Cerebellar cortex (tissue), 1 donor: ENCODE measurements at regions not wholly inside any gene's neighbourhood (a gene's known extent, or its start where the extent isn't known, plus 50 kb on each side); places are given as distances from the start of the nearest gene placed in this dataset.

Source experiments
- DNase-seq: peaks from one replicate; pipeline ENCODE4 v3.0.0-alpha.2; 2015; ENCODE audit warnings: low spot score

- no peak for DNase-seq
Observed at GRCh38 chr1:55928576-55928975, 650.8 kb downstream of the PLPP3 start.

- DNase-seq, result no peak
Observed at GRCh38 chr1:55927702-55928290, 651.6 kb downstream of the PLPP3 start.

DNA sequence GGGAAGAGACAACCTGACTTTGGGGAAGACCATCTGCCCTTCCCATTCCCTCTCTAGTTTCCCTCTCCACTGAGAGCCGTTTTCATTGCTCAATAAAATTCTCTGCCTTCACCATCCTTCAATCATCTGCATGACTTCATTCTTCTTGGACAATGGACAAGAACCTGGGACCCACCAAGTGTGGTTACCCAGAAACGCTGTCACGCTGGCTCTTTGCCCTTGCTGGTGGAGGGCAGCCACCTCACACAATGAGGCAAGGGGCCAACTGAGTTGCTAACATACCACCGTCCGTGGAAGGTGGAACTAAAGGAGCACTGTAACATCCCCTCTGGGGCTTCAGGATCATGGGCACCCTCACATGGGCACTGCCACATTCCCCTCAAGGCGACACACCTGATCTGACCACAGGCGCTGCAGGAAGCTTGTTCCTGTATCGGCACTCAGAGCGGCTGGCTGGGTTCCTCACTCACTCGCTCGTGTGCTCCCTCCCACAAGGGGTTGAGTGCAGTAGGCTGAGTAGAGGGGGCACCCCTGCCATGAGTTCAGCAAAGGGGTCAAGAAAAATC lies 652.4 kb downstream of the PLPP3 start:
- no peak for DNase-seq

- DNase-seq, result no peak
Observed at GRCh38 chr1:55916907-55917306, 662.5 kb downstream of the PLPP3 start.

DNA sequence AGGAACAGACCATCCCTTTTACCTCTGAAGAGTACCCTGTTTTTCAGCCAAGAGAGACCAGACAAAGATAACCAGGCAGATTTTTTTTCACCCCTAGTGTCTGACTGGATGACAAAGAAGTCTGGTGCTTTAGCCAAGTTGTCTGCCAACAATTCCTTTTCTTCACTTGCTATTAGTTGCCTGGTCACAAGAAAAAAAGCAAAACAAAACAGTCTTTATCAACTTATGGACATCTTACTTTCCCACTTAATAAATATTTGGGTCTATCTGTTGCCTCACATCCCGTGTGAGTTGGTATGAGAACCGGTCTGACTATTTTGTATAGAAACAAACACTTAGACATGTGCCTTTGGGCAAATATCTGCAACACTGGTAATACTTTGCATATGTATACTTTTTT lies 662.9 kb downstream of the PLPP3 start:
- DNase-seq, result no peak

DNA sequence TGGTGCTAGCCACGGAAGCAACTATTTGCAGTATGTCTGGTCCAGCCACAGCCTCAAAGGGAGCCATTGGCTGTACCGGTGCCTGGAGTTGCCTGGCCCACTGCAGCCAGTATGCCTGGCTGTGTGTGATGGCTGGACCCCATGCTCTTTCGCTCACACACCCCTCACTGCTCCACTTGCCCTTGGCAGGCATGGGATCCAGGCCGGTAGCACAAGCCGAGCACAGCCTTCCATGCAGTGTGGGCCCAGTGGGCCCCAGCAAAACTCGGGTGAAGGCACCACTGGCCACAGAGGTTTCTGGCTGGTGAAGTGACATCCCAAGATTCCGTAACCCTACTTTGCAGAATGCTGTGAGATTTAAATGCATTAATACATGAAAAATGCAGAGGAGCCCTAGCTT lies 665.8 kb downstream of the PLPP3 start:
- no peak for DNase-seq

DNA sequence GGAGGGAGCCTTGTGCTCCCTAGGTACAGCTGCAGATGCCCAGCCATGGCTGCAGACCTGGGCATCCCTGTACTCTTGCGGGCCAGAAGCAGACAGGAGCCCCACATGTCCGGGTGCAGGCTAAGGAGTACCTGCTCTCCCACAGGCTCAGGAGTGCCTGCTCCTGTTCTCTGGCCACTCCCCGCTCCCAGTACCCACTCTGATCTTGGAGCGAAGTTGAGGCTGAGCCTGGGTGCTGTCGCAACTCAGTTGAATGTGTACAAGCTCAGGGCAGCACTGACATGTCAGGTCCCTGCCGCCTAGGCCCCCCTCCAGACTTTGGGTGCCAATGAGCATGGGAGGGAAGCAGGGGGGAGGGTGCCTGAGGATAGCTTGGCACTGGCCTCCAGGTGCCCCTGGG lies 666.9 kb downstream of the PLPP3 start:
- no peak for DNase-seq

- DNase-seq, result no peak
Observed at GRCh38 chr1:55904541-55904940, 674.8 kb downstream of the PLPP3 start.

DNA sequence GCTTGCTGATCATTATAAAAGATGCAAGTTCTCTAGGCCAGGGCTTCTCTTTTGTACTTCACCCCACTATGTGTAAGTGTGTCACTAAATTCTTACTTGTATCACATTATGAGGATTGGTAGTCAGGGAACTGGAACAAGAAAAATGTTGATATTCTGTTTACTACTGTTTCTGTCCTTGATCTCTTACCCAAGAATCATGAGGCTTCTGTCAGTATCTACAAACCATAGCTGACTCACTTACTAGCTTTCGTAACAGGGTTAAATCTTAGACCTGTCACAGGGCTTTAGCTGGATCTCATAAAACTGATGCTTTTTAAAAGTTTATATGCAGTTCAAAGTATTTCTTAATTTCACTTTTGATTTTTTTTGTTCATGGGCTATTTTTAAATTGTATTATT lies 681.2 kb downstream of the PLPP3 start:
- DNase-seq, result no peak

DNA sequence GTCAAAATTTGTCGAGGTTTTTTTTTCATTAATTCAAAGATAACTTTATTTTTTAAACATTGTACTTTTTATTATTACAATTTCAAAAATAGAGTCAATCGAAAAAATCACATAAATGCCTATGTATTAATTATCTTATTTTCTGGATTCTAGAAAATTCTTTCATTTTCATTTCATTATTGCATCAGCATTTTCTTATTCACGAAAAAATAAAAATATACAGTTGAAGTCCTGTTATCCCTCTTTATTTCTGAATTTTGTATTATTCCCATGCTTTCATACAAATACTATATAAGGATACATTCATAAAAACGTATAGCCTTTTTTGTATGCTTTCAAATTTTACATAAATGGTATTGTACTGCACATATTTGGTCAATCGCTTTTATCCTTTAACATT lies 681.0 kb upstream of the USP24 start:
- no peak for DNase-seq

- DNase-seq, result no peak
Observed at GRCh38 chr1:55894521-55894920, 679.4 kb upstream of the USP24 start.

DNA sequence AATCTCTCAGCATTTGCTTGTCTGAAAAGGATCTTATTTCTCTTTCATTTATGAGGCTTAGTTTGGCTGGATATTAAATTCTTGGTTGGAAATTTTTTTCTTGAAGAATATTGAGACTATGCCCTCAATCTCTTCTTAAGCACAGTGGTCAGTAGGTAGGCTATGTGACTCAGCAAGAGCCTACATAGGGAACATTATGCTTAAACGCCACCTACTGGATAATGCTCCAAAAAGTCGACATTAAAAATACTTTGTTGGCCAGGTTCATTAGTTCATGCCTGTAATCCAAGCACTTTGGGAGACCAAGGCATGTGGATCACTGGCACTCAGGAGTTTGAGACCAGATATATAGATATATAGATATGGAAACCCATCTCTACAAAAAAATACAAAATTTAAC lies 678.0 kb upstream of the USP24 start:
- DNase-seq, result no peak

DNA sequence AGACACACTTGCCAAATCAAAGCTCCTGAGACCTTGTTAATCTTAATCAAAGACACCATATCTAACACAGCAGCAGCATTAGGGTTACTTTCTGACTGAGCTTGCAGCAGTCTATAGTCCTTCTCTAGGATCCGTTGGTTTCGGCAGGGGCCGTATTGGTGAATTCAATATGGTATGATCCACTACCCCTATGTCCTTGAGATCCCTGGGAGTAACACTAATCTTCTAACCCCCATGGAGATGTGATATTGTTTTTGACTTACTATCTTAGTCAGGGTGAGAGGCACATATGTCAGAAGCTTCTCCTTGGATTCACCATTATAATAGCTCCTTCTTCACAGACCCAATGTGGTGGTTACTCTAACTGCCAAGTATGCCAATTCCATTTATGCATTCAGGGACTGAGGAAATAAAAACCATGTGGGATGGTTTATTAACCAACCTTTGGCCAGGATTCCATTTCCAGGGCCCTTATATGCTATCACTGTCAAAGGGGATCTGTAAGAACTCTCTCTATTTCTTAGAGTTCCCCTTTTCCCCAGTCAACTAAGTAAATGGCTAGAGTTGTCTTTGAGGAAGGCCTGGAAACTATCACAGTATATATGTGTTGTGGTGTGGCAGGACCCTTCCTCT lies 673.6 kb upstream of the USP24 start:
- DNase-seq, result no peak

GRCh38 chr1:55886856-55887712 lies 671.9 kb upstream of the USP24 start:
- DNase-seq, result no peak

- no peak for DNase-seq
Observed at GRCh38 chr1:55885619-55886018, 670.5 kb upstream of the USP24 start.

DNA sequence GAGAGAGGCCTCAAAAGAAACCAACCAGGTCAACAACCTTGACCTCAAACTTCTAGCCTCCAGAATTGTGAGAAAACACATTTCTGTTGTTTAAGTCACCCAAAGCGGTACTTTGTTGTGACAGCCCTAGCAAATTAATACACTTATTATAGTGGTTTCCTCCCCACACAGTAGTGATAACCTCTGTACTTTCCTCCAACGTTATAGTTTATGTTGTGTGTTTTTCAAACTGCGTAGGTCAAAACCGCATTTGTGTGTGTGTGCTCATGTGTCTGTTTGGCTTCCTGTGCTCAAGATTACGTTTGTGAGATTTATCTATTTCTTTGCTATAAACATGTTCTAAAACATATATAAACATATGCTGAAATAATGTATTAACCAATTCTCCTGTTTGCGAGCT lies 667.8 kb upstream of the USP24 start:
- DNase-seq, result no peak

GRCh38 chr1:55879346-55879745 lies 664.2 kb upstream of the USP24 start:
- no peak for DNase-seq

DNA sequence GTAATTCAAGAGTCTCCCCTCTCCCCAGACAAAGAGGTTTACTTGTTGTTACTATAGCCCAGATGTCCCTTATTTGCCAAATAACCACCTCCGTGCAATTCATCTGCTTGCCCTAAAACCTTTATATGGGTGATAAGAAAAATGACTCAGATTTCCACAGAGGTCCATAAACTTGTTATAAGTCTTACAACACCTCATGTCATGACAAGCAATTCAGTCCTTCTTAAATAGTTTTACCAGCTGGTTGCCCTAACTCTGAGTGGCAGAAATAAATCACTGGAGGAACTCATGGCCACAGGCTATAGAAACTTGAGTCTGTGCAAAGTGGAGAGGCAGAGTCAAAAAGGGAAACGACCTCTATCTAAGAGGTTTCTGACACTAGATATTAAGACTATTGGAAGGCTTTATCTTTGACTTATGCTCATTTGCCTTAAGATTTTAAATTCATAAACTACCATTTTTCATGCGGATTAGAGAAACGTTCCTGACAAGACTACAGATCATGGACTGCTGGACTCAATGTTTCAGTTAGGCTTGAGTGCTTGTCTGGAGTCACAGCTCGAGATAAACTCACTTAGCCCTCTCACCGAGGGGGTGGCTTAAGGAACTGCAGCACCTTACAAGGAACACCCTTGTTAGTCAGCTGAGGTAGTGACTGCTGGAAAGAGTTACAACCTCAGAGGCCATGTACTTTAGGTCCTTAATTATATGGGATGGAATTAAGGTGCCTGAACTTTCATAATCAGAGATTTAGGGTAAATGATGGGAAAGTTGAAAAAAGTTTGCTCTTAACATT lies 662.5 kb upstream of the USP24 start:
- no peak for DNase-seq

DNA sequence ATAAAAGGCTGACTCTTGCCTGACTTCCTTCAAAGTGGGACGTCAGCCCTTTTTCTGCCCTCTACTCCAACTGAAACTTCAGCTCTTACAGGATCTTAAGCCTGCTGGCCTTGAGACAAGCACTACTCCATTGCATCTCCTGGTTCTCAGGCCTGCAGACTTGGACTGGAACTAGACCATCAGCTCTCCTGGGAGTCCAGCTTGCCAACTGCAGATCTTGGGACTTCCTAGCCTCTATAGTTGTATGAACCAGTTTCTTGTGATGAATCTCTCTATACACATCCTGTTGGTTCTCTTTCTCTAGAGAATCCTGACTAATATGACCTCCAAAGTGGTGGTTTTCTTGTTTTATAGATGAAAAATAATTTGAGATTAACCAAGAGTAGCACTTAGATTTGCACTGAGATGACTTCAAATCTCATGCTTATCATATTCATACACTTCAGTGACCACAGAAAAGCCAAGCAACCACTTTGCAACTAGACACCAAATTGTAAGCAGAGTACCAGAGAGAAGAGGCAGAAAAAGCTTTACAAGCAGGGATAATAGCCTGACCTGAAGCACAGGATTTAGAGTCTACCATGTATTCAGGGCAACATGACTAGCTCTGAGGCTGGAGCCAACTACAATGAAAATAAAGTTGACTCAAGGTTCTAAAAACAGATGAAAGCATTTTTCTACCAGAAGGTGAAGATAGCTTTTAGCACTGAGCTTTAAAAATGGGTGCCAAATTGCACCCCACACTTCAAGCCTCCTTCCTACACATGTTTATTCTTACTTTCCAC lies 661.3 kb upstream of the USP24 start:
- no peak for DNase-seq

DNA sequence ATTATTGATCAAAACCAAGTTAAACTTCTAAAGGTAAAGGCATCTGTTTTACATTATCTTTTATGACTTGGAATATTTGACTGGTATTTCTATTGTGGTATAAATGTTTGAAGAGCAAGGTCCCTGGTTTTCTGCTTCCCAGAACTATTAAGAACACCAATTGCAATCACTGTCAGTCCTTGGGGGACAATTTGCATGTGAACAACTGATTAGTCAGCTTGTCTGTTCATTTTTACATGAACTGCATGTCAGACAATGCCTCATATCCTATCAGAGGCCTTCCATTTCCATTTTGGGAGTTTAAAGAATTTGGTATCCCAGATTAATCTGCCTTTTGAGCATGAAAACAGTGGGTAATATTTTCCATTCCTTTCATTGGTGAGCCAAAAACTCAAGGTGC lies 654.9 kb upstream of the USP24 start:
- no peak for DNase-seq

DNA sequence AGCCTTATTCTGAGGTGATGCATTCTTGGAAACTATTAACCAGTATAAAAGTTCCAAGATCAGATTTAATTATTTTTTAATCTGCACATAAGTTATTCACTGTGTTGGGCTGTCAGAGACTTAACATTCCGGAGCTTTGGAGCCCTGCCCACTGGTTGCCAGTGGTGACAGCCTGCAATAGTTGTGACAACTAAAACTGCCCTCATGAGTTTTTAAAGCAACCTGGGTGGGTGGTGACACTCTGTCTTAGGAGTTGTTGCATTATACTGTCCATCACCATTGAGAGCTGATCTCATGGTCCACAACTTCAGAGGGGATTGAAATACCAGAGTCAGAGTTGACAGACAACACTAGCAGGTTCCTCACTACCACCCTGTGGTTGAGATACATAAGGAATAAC lies 653.9 kb upstream of the USP24 start:
- DNase-seq, result no peak
